WTC11 (cell line): ENCODE measurements at regions not wholly inside any gene's neighbourhood (a gene's known extent, or its start where the extent isn't known, plus 50 kb on each side); places are given as distances from the start of the nearest gene placed in this dataset.

Source experiments
- ATAC-seq: fragments of 200-7000 bp; cut with Tn5 transposase; 2 replicates; pipeline ENCODE4 v1.10.0; 2021; ENCODE audit warnings: mild to moderate bottlenecking, moderate library complexity
- CTCF ChIA-PET: fragments of 300-600 bp; sonication (Branson Sonifier 250); formaldehyde crosslinking; loops from one replicate; lab custom pipeline; 2021; ENCODE audit warnings: antibody characterized with exemption; lab: Charles Lee
- POLR2A ChIA-PET: fragments of 350-600 bp; sonication (Branson Sonifier 250); formaldehyde crosslinking; loops from one replicate; lab custom pipeline; 2021; ENCODE audit warnings: antibody characterized with exemption; lab: Charles Lee
- DNase-seq: peaks from one replicate; pipeline ENCODE4 v3.0.0; 2021; ENCODE audit warnings: low spot score
- H3K27ac Mint-ChIP-seq: 2 replicates; pipeline ENCODE4 v1.8.0; 2021; ENCODE audit warnings: mixed read lengths
- H3K27me3 Mint-ChIP-seq: 2 replicates; pipeline ENCODE4 v1.8.0; 2021; ENCODE audit warnings: low read depth, mild to moderate bottlenecking, moderate library complexity, mixed read lengths
- H3K36me3 Mint-ChIP-seq: 2 replicates; pipeline ENCODE4 v1.8.0; 2021; ENCODE audit warnings: mixed read lengths
- H3K4me1 Mint-ChIP-seq: 2 replicates; pipeline ENCODE4 v1.8.0; 2022; ENCODE audit warnings: mixed read lengths
- H3K4me3 Mint-ChIP-seq: 2 replicates; pipeline ENCODE4 v1.8.0; 2021; ENCODE audit warnings: mild to moderate bottlenecking, moderate library complexity, mixed read lengths
- H3K9me3 Mint-ChIP-seq: 2 replicates; pipeline ENCODE4 v1.8.0; 2021; ENCODE audit warnings: mixed read lengths
- ATF1 ChIP-seq: sonication (generic); formaldehyde crosslinking; IDR thresholded peaks from 2 replicates; pipeline ENCODE4 v1.8.1; 2023; ENCODE audit warnings: mild to moderate bottlenecking, moderate library complexity, missing genetic modification reagents
- CREB1 ChIP-seq: sonication (generic); formaldehyde crosslinking; IDR thresholded peaks from 2 replicates; pipeline ENCODE4 v1.8.0; 2023; ENCODE audit warnings: mild to moderate bottlenecking, missing genetic modification reagents
- ELF4 ChIP-seq: sonication (generic); formaldehyde crosslinking; IDR thresholded peaks from 2 replicates; pipeline ENCODE4 v1.8.1; 2022; ENCODE audit warnings: low read depth, mild to moderate bottlenecking, moderate library complexity, missing genetic modification reagents
- GTF2I ChIP-seq: fragments of 250-450 bp; sonication (Bioruptor Pico); conservative IDR thresholded peaks from 2 replicates; pipeline ENCODE4 v1.4.0; 2021; ENCODE audit warnings: mild to moderate bottlenecking
- HMGA2 ChIP-seq: fragments of 250-450 bp; sonication (Bioruptor Pico); IDR thresholded peaks from 2 replicates; pipeline ENCODE4 v1.4.0; 2021; ENCODE audit warnings: mild to moderate bottlenecking, moderate library complexity
- JAZF1 ChIP-seq: fragments of 250-450 bp; sonication (Bioruptor Pico); IDR thresholded peaks from 2 replicates; pipeline ENCODE4 v1.9.0; 2021; ENCODE audit warnings: moderate library complexity, mild to moderate bottlenecking, inconsistent platforms
- KAT7 ChIP-seq: sonication (generic); formaldehyde crosslinking; IDR thresholded peaks from 2 replicates; pipeline ENCODE4 v1.8.1; 2023; ENCODE audit warnings: missing genetic modification reagents, mild to moderate bottlenecking, borderline replicate concordance
- NFYB ChIP-seq: sonication (generic); formaldehyde crosslinking; conservative IDR thresholded peaks from 2 replicates; pipeline ENCODE4 v1.8.0; 2022; ENCODE audit warnings: low read depth, missing genetic modification reagents
- NR2C2 ChIP-seq: sonication (generic); formaldehyde crosslinking; IDR thresholded peaks from 2 replicates; pipeline ENCODE4 v1.8.0; 2022; ENCODE audit warnings: mild to moderate bottlenecking, missing genetic modification reagents
- SMAD3 ChIP-seq: sonication (generic); formaldehyde crosslinking; IDR thresholded peaks from 2 replicates; pipeline ENCODE4 v1.8.0; 2022; ENCODE audit warnings: missing genetic modification reagents, mild to moderate bottlenecking, borderline replicate concordance
- SOX15 ChIP-seq: fragments of 250-450 bp; sonication (Bioruptor Pico); IDR thresholded peaks from 2 replicates; pipeline ENCODE4 v1.9.0; 2021; ENCODE audit warnings: mild to moderate bottlenecking
- STAT6 ChIP-seq: sonication (generic); formaldehyde crosslinking; conservative IDR thresholded peaks from 2 replicates; pipeline ENCODE4 v1.8.1; 2023; ENCODE audit warnings: mild to moderate bottlenecking, low read depth, missing genetic modification reagents, moderate library complexity
- TEAD1 ChIP-seq: sonication (generic); formaldehyde crosslinking; IDR thresholded peaks from 2 replicates; pipeline ENCODE4 v1.8.0; 2022; ENCODE audit warnings: mild to moderate bottlenecking, missing genetic modification reagents
- ZNF317 ChIP-seq: sonication (generic); formaldehyde crosslinking; IDR thresholded peaks from 2 replicates; pipeline ENCODE4 v1.8.1; 2023; ENCODE audit warnings: low read depth, mild to moderate bottlenecking, moderate library complexity, missing genetic modification reagents, borderline replicate concordance
- TF ChIP-seq, protein P1 (sequence below): sonication (generic); formaldehyde crosslinking; IDR thresholded peaks from 2 replicates; pipeline ENCODE4 v1.8.0; 2023; ENCODE audit warnings: missing genetic modification reagents, mild to moderate bottlenecking, borderline replicate concordance
- TF ChIP-seq, protein P2 (sequence below): sonication (generic); formaldehyde crosslinking; IDR thresholded peaks from 2 replicates; pipeline ENCODE4 v1.8.1; 2022; ENCODE audit warnings: low read depth, mild to moderate bottlenecking, moderate library complexity, missing genetic modification reagents, borderline replicate concordance
- TF ChIP-seq, protein P3 (sequence below): sonication (generic); formaldehyde crosslinking; IDR thresholded peaks from 2 replicates; pipeline ENCODE4 v1.8.1; 2022; ENCODE audit warnings: low read depth, missing genetic modification reagents, borderline replicate concordance
- TF ChIP-seq, protein P4 (sequence below): sonication (generic); formaldehyde crosslinking; IDR thresholded peaks from 2 replicates; pipeline ENCODE4 v1.8.1; 2022; ENCODE audit warnings: missing genetic modification reagents, borderline replicate concordance
- TF ChIP-seq, protein P5 (sequence below): sonication (generic); formaldehyde crosslinking; conservative IDR thresholded peaks from 2 replicates; pipeline ENCODE4 v1.8.1; 2022; ENCODE audit warnings: mild to moderate bottlenecking, missing genetic modification reagents
- TF ChIP-seq, protein P6 (sequence below): sonication (generic); formaldehyde crosslinking; IDR thresholded peaks from 2 replicates; pipeline ENCODE4 v1.8.1; 2022; ENCODE audit warnings: mild to moderate bottlenecking, moderate library complexity, missing genetic modification reagents

GRCh38 chr4:57640391-57641100 lies 530.4 kb upstream of the IGFBP7 start (continued):
- TF ChIP-seq, protein P1, sequence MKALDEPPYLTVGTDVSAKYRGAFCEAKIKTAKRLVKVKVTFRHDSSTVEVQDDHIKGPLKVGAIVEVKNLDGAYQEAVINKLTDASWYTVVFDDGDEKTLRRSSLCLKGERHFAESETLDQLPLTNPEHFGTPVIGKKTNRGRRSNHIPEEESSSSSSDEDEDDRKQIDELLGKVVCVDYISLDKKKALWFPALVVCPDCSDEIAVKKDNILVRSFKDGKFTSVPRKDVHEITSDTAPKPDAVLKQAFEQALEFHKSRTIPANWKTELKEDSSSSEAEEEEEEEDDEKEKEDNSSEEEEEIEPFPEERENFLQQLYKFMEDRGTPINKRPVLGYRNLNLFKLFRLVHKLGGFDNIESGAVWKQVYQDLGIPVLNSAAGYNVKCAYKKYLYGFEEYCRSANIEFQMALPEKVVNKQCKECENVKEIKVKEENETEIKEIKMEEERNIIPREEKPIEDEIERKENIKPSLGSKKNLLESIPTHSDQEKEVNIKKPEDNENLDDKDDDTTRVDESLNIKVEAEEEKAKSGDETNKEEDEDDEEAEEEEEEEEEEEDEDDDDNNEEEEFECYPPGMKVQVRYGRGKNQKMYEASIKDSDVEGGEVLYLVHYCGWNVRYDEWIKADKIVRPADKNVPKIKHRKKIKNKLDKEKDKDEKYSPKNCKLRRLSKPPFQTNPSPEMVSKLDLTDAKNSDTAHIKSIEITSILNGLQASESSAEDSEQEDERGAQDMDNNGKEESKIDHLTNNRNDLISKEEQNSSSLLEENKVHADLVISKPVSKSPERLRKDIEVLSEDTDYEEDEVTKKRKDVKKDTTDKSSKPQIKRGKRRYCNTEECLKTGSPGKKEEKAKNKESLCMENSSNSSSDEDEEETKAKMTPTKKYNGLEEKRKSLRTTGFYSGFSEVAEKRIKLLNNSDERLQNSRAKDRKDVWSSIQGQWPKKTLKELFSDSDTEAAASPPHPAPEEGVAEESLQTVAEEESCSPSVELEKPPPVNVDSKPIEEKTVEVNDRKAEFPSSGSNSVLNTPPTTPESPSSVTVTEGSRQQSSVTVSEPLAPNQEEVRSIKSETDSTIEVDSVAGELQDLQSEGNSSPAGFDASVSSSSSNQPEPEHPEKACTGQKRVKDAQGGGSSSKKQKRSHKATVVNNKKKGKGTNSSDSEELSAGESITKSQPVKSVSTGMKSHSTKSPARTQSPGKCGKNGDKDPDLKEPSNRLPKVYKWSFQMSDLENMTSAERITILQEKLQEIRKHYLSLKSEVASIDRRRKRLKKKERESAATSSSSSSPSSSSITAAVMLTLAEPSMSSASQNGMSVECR, result no peak
- TF ChIP-seq STAT6 (no peak), SOX15 (no peak), NFYB (CRISPR knock-in tag) (no peak), ELF4 (CRISPR knock-in tag) (no peak)
- TF ChIP-seq, protein P2, sequence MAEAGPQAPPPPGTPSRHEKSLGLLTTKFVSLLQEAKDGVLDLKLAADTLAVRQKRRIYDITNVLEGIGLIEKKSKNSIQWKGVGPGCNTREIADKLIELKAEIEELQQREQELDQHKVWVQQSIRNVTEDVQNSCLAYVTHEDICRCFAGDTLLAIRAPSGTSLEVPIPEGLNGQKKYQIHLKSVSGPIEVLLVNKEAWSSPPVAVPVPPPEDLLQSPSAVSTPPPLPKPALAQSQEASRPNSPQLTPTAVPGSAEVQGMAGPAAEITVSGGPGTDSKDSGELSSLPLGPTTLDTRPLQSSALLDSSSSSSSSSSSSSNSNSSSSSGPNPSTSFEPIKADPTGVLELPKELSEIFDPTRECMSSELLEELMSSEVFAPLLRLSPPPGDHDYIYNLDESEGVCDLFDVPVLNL, result no peak

DNA sequence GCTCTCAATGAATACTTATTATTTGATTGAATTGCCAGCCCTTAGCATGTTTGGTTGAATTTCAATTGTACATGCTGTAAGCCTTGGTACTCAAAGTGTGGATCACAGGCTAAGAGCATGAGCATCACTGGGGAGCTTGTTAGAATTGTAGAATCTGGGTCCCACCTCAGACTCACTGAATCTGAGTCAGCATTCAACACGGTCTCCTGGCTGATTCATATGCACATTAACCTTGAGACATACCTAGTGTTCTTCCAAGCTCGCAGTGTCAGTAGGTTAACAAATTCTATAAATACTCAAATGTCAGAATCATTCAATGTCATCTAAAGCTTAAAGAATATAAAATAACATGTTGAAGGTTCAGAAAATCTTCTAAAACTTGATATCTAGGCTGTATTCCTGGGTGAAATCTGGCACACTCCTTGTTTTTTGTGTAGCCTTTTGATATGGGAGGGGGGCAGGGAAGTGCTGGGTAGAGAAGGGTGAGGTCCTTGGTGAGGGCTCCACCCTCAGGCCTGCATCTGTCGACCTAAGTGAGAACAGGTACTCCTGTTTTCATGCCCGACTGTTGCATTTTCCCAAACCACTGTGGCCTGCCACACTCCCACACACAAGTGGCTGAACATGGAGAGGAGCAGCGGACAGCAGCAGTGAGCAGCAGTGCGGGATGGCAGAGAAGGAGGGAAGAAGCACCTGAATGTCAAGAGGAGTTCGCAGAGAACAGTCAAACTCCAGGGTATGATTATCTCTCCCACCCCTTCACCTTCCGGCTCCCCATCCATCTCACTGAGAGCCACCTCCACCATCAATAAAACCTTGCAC lies 529.6 kb upstream of the IGFBP7 start:
- Mint-ChIP-seq H3K4me3 (no peak overlapping the region), H3K27ac (no peak overlapping the region)
- POLR2A ChIA-PET, result no interaction called here
- TF ChIP-seq NR2C2 (CRISPR knock-in tag) (no peak), JAZF1 (no peak), SMAD3 (CRISPR knock-in tag) (no peak), KAT7 (CRISPR knock-in tag) (no peak), GTF2I (CRISPR knock-in tag) (no peak), TEAD1 (CRISPR knock-in tag) (no peak), HMGA2 (CRISPR knock-in tag) (no peak), CREB1 (CRISPR knock-in tag) (no peak), ZNF317 (no peak), ATF1 (CRISPR knock-in tag) (no peak), NFYB (CRISPR knock-in tag) (no peak)
- TF ChIP-seq, protein P3, sequence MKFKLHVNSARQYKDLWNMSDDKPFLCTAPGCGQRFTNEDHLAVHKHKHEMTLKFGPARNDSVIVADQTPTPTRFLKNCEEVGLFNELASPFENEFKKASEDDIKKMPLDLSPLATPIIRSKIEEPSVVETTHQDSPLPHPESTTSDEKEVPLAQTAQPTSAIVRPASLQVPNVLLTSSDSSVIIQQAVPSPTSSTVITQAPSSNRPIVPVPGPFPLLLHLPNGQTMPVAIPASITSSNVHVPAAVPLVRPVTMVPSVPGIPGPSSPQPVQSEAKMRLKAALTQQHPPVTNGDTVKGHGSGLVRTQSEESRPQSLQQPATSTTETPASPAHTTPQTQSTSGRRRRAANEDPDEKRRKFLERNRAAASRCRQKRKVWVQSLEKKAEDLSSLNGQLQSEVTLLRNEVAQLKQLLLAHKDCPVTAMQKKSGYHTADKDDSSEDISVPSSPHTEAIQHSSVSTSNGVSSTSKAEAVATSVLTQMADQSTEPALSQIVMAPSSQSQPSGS (CRISPR knock-in tag), result no peak
- TF ChIP-seq, protein P2, result no peak
- TF ChIP-seq, protein P4, sequence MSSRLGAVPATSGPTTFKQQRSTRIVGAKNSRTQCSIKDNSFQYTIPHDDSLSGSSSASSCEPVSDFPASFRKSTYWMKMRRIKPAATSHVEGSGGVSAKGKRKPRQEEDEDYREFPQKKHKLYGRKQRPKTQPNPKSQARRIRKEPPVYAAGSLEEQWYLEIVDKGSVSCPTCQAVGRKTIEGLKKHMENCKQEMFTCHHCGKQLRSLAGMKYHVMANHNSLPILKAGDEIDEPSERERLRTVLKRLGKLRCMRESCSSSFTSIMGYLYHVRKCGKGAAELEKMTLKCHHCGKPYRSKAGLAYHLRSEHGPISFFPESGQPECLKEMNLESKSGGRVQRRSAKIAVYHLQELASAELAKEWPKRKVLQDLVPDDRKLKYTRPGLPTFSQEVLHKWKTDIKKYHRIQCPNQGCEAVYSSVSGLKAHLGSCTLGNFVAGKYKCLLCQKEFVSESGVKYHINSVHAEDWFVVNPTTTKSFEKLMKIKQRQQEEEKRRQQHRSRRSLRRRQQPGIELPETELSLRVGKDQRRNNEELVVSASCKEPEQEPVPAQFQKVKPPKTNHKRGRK (CRISPR knock-in tag), result no peak
- TF ChIP-seq, protein P5, sequence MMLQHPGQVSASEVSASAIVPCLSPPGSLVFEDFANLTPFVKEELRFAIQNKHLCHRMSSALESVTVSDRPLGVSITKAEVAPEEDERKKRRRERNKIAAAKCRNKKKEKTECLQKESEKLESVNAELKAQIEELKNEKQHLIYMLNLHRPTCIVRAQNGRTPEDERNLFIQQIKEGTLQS (CRISPR knock-in tag), result no peak
- TF ChIP-seq, protein P6, sequence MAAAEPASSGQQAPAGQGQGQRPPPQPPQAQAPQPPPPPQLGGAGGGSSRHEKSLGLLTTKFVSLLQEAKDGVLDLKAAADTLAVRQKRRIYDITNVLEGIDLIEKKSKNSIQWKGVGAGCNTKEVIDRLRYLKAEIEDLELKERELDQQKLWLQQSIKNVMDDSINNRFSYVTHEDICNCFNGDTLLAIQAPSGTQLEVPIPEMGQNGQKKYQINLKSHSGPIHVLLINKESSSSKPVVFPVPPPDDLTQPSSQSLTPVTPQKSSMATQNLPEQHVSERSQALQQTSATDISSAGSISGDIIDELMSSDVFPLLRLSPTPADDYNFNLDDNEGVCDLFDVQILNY (CRISPR knock-in tag), result no peak

More for the DNA sequence above, 529.6 kb upstream of the IGFBP7 start:
- H3K4me1 Mint-ChIP-seq, result peaks cover 14% of the 10 kb centered on the region
- CTCF ChIA-PET, result interaction anchor here (1.0 kb wide), 1 partner anchor 476 kb away, joined by 3 read pairs; no protein-coding TSS in a partner anchor
- ATAC-seq (peak; percentile 76), DNase-seq (peak; percentile 9)
- H3K36me3 Mint-ChIP-seq, result no peaks in the 10 kb centered on the region
- H3K27me3 Mint-ChIP-seq, result no peaks in the 10 kb centered on the region
- H3K9me3 Mint-ChIP-seq, result no peaks in the 10 kb centered on the region
